BLaER1 treated with 17β-estradiol and CSF1 and Interleukin-3, amounts not matched to agents 10 nM and 100 nM (cell line): ENCODE measurements at regions not wholly inside any gene's neighbourhood (a gene's known extent, or its start where the extent isn't known, plus 50 kb on each side); places are given as distances from the start of the nearest gene placed in this dataset.

Experiments
- H3K27ac ChIP-seq, 11 experiments: shearing (Covaris generic); formaldehyde crosslinking; 2 replicates each; pipeline ENCODE4 v1.8.1; 2022
- H3K27me3 ChIP-seq, 11 experiments: shearing (Covaris generic); formaldehyde crosslinking; 2 replicates each; pipeline ENCODE4 v1.8.1; 2022
- H3K36me3 ChIP-seq, 11 experiments: shearing (Covaris generic); formaldehyde crosslinking; 2 replicates each; pipeline ENCODE4 v1.8.1; 2022
- H3K4me1 ChIP-seq, 10 experiments: shearing (Covaris generic); formaldehyde crosslinking; 2 replicates each; pipeline ENCODE4 v1.8.1; 2022
- H3K4me2 ChIP-seq, 11 experiments: shearing (Covaris generic); formaldehyde crosslinking; 2 replicates each; pipeline ENCODE4 v1.8.1; 2022
- H3K4me3 ChIP-seq, 10 experiments: shearing (Covaris generic); formaldehyde crosslinking; 2 replicates each; pipeline ENCODE4 v1.8.1; 2022
- H3K9ac ChIP-seq, 11 experiments: shearing (Covaris generic); formaldehyde crosslinking; 2 replicates each; pipeline ENCODE4 v1.8.1; 2022
- H3K9me3 ChIP-seq, 11 experiments: shearing (Covaris generic); formaldehyde crosslinking; replicated peaks in 1 of 11; 2 replicates each; pipeline ENCODE4 v1.8.1; 2022
- H4K20me1 ChIP-seq, 11 experiments: shearing (Covaris generic); formaldehyde crosslinking; 2 replicates each; pipeline ENCODE4 v1.8.1; 2022
- Cebpa-rat ChIP-seq, 11 experiments: shearing (Covaris generic); IDR thresholded peaks; 2 replicates each; pipeline ENCODE4 v1.8.1; 2022

- Histone ChIP-seq H3K9ac (no peak overlapping the region), H4K20me1 (no peaks in the 10 kb centered on the region), H3K27ac (no peak overlapping the region), H3K27me3 (no peaks in the 10 kb centered on the region), H3K4me3 (no peak overlapping the region), H3K9me3 (peaks cover 0 to 15% (median 0%) of the 10 kb centered on the region in 11 experiments; a peak in 3 of 22 replicates), H3K4me2 (no peak overlapping the region), H3K4me1 (no peaks in the 10 kb centered on the region), H3K36me3 (no peaks in the 10 kb centered on the region)
- TF ChIP-seq Cebpa-rat (IDR thresholded peaks at IDR 0.05): no peak
Observed at GRCh38 chr5:119862619-119863018, 233.3 kb downstream of the FAM170A start.

GRCh38 chr5:119864286-119864685, 234.9 kb downstream of the FAM170A start:
- Histone ChIP-seq H3K27ac (no peak overlapping the region), H3K36me3 (no peaks in the 10 kb centered on the region), H3K9me3 (peaks cover 0 to 13% (median 0%) of the 10 kb centered on the region in 11 experiments; a peak in 3 of 22 replicates), H3K4me3 (no peak overlapping the region), H4K20me1 (no peaks in the 10 kb centered on the region), H3K4me2 (no peak overlapping the region), H3K27me3 (no peaks in the 10 kb centered on the region), H3K4me1 (no peaks in the 10 kb centered on the region), H3K9ac (no peak overlapping the region)
- no peak for TF ChIP-seq Cebpa-rat (IDR thresholded peaks at IDR 0.05)

- Histone ChIP-seq H3K9me3 (no peaks in the 10 kb centered on the region), H4K20me1 (no peaks in the 10 kb centered on the region), H3K4me1 (peaks cover 0 to under 1% (median 0%) of the 10 kb centered on the region in 10 experiments; a peak in 1 of 20 replicates), H3K27ac (no peak overlapping the region), H3K27me3 (no peaks in the 10 kb centered on the region), H3K9ac (no peak overlapping the region), H3K4me2 (no peak overlapping the region), H3K36me3 (no peaks in the 10 kb centered on the region), H3K4me3 (no peak overlapping the region)
- TF ChIP-seq Cebpa-rat (IDR thresholded peaks at IDR 0.05): no peak
Observed at GRCh38 chr5:119873611-119874010, 244.3 kb downstream of the FAM170A start.

- no peak overlapping the region for H3K27ac ChIP-seq
- H3K4me3 ChIP-seq: no peak overlapping the region
- peaks cover 0 to 8% (median 0%) of the 10 kb centered on the region in 10 experiments; a peak in 1 of 20 replicates for H3K4me1 ChIP-seq
- H3K4me2 ChIP-seq: no peak overlapping the region
- no peaks in the 10 kb centered on the region for H3K36me3 ChIP-seq
- no peak for TF ChIP-seq Cebpa-rat (IDR thresholded peaks at IDR 0.05)
- no peaks in the 10 kb centered on the region for H3K27me3 ChIP-seq
- H4K20me1 ChIP-seq: no peaks in the 10 kb centered on the region
- H3K9me3 ChIP-seq: no peaks in the 10 kb centered on the region
- no peak overlapping the region for H3K9ac ChIP-seq
Observed at GRCh38 chr5:119876522-119876921, 247.2 kb downstream of the FAM170A start.

- Histone ChIP-seq H3K27me3 (no peaks in the 10 kb centered on the region), H3K4me3 (no peak overlapping the region), H3K27ac (no peak overlapping the region), H3K4me1 (peaks cover 0 to 8% (median 0%) of the 10 kb centered on the region in 10 experiments; a peak in 1 of 20 replicates), H4K20me1 (no peaks in the 10 kb centered on the region), H3K9ac (no peak overlapping the region), H3K4me2 (0 out of 22 replicates have a peak overlapping the region, but pooled peaks of 1 of the 11 experiments have one; percentile 4), H3K9me3 (no peaks in the 10 kb centered on the region), H3K36me3 (no peaks in the 10 kb centered on the region)
- no peak for TF ChIP-seq Cebpa-rat (IDR thresholded peaks at IDR 0.05)
Observed at GRCh38 chr5:119878712-119879111, 249.4 kb downstream of the FAM170A start.

- Histone ChIP-seq H3K36me3 (no peaks in the 10 kb centered on the region), H3K27ac (no peak overlapping the region), H3K4me2 (0 out of 22 replicates have a peak overlapping the region, but pooled peaks of 1 of the 11 experiments have one; percentile 4), H3K4me3 (no peak overlapping the region), H4K20me1 (no peaks in the 10 kb centered on the region), H3K9ac (no peak overlapping the region), H3K4me1 (peaks cover 0 to 8% (median 0%) of the 10 kb centered on the region in 10 experiments; a peak in 1 of 20 replicates), H3K9me3 (no peaks in the 10 kb centered on the region), H3K27me3 (no peaks in the 10 kb centered on the region)
- no peak for TF ChIP-seq Cebpa-rat (IDR thresholded peaks at IDR 0.05)
Observed at GRCh38 chr5:119879446-119879845, 250.1 kb downstream of the FAM170A start.

GRCh38 chr5:119895066-119895465, 265.7 kb downstream of the FAM170A start:
- Histone ChIP-seq H3K9me3 (no peaks in the 10 kb centered on the region), H3K27ac (no peak overlapping the region), H3K9ac (no peak overlapping the region), H4K20me1 (no peaks in the 10 kb centered on the region), H3K4me3 (no peak overlapping the region), H3K4me1 (no peaks in the 10 kb centered on the region), H3K4me2 (no peak overlapping the region), H3K27me3 (no peaks in the 10 kb centered on the region), H3K36me3 (no peaks in the 10 kb centered on the region)
- TF ChIP-seq Cebpa-rat (IDR thresholded peaks at IDR 0.05): no peak

- no peaks in the 10 kb centered on the region for H3K4me1 ChIP-seq
- no peak overlapping the region for H3K27ac ChIP-seq
- no peak for TF ChIP-seq Cebpa-rat (IDR thresholded peaks at IDR 0.05)
- no peak overlapping the region for H3K4me3 ChIP-seq
- no peaks in the 10 kb centered on the region for H4K20me1 ChIP-seq
- H3K9me3 ChIP-seq: no peaks in the 10 kb centered on the region
- H3K4me2 ChIP-seq: no peak overlapping the region
- no peak overlapping the region for H3K9ac ChIP-seq
- no peaks in the 10 kb centered on the region for H3K27me3 ChIP-seq
- no peaks in the 10 kb centered on the region for H3K36me3 ChIP-seq
Observed at GRCh38 chr5:119896826-119897536, 267.6 kb downstream of the FAM170A start.

GRCh38 chr5:119897537-119898370, 268.4 kb downstream of the FAM170A start:
- Histone ChIP-seq H3K4me3 (no peak overlapping the region), H3K36me3 (no peaks in the 10 kb centered on the region), H3K27ac (no peak overlapping the region), H3K4me2 (no peak overlapping the region), H4K20me1 (no peaks in the 10 kb centered on the region), H3K9ac (no peak overlapping the region), H3K27me3 (no peaks in the 10 kb centered on the region), H3K4me1 (no peaks in the 10 kb centered on the region), H3K9me3 (no peaks in the 10 kb centered on the region)
- TF ChIP-seq Cebpa-rat (IDR thresholded peaks at IDR 0.05): no peak
